Omental fat pad (tissue), 3 donors: ENCODE measurements at regions not wholly inside any gene's neighbourhood (a gene's known extent, or its start where the extent isn't known, plus 50 kb on each side); places are given as distances from the start of the nearest gene placed in this dataset.
"Not testable (repeated sequence)": the region's sequence is repeated elsewhere in the genome, so short reads cannot be mapped to it uniquely, and the experiment has no call there.

ENCODE experiments used
- ATAC-seq: fragments of 150-250 bp; one replicate; pipeline ENCODE4 v1.9.1; 2016; ENCODE audit warnings: mild to moderate bottlenecking, moderate library complexity; ENCODE audit not compliant: low FRiP score
- DNase-seq: peaks from one replicate; pipeline ENCODE4 v3.0.0-alpha.2; 2019; ENCODE audit warnings: low spot score
- TF ChIP-seq, protein P1 (sequence below), 3 donors: fragments of 450-650 bp; IDR thresholded peaks; one replicate each; pipeline ENCODE4 v1.5.1; 2016 to 2017; ENCODE audit warnings: antibody characterized with exemption in 3 of 3, mild to moderate bottlenecking in 3 of 3, moderate library complexity in 2 of 3

DNA sequence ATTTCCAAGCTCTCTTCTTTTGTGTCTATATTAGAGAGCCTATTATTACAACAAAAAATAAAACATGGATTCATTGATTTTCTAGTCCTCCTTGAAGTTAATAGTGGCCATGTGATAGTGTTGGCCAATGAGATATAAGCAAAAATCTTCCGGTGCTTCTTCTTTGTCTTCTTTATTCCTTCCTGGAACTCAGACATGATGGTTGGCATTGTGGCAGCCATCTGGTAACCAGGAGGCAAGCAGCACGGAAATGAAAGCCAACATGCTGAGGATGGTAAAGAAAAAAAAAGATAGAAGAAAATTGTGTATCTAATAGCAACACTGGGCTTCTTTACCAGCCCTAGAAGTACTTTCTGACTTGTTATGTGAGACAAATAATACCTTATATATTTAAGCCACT is 50.8 kb upstream of the SEL1L start:
- ATAC-seq (no peak), DNase-seq (no peak)
- TF ChIP-seq, protein P1, sequence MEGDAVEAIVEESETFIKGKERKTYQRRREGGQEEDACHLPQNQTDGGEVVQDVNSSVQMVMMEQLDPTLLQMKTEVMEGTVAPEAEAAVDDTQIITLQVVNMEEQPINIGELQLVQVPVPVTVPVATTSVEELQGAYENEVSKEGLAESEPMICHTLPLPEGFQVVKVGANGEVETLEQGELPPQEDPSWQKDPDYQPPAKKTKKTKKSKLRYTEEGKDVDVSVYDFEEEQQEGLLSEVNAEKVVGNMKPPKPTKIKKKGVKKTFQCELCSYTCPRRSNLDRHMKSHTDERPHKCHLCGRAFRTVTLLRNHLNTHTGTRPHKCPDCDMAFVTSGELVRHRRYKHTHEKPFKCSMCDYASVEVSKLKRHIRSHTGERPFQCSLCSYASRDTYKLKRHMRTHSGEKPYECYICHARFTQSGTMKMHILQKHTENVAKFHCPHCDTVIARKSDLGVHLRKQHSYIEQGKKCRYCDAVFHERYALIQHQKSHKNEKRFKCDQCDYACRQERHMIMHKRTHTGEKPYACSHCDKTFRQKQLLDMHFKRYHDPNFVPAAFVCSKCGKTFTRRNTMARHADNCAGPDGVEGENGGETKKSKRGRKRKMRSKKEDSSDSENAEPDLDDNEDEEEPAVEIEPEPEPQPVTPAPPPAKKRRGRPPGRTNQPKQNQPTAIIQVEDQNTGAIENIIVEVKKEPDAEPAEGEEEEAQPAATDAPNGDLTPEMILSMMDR (IDR thresholded peaks at IDR 0.05): no peak

DNA sequence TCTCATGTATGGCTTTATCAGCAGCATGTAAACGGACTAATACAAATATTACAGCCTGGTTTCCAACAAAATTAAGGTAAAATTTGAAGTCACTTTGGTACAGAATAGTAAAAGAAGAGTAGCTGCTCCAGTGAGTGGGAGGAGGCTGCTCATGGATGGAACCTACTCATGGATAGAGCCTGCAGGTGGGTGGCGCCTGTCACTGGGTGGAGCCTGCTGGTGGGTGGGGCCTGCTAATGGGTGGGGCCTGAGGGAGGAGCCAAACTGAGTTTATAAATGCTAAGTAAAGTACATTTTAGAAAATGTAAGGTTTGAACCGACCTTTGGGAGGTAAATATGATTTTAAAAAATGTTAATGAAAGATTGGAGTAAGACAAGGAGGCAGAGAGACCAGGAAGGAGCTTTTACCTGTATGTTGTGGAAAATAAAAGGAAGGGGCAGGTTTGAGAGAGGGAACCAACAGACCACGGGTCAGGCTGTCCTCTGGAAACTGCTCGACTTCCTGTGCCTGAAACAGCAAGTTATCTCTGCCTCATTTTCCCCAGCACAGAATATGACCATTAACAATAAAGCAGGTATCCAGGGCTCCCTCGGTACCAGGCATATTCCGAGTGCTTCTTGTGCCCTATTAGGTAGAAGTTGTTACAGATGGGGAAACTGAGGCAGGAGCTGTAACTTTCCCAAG is 55.9 kb upstream of the SEL1L start:
- DNase-seq (no peak), ATAC-seq (no peak)
- TF ChIP-seq, protein P1 (IDR thresholded peaks at IDR 0.05): no peak

DNA sequence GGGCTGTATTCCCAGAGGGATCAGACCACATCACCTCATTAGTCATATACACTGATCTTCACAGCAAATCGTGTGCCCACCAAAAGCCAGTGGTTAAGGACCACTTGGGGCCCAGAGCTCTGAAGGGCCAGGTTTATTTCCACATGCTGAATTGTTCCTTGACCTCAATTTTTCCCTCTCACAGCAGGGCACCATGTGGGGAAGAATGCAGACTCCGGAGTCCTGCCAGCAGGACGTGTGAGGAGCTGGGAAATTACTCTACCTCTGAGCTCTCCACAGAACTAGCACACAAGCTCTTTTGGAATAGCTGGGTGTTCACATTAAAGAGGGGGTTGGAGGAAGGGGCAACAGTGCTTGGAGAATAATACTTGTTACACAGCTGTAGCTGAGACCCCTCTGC is 57.6 kb upstream of the SEL1L start:
- ATAC-seq: no peak

DNA sequence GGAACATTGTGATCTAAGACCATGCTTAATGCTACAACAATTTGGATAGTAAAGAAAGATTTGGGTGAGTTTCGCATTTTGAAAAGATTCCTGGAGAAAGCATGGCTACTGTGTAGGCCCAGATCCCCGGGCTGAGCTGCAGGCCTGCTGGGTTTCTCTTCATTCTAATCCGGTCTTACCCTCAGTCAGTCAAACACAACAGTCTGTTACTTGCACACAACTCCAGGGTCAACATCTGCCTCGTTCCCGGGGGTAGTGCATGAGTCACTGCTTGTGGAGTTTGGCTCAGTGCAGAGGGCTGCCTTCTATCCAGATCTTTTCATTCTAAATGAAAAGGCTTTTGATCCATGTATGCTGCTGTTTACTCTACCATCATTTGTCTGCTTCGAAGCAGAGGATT is 60.4 kb upstream of the SEL1L start:
- DNase-seq (no peak), ATAC-seq (no peak)
- TF ChIP-seq, protein P1 (IDR thresholded peaks at IDR 0.05): no peak

More for the DNA sequence above, 57.6 kb upstream of the SEL1L start:
- TF ChIP-seq, protein P1 (IDR thresholded peaks at IDR 0.05): no peak
- DNase-seq: no peak

DNA sequence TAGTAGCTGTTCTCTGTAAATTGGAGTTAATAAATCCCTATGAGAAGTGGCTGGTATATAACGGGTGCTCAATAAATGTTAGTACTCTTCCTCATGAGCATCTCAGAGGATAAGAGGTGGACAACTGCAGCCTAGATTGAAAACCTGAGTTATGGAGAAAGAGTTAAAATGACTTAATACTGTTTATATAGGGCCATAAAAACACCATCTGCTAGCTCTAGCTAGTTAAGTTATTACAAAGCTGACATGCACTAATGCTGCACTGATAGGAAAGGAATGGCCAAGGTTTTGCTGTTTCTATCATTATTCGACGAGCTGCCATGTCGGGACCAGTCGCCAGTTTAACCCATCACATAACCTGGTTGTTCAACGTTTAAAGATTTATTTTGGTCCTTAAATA is 72.0 kb upstream of the SEL1L start:
- DNase-seq: no peak
- ATAC-seq: no peak
- TF ChIP-seq, protein P1 (IDR thresholded peaks at IDR 0.05): no peak

DNA sequence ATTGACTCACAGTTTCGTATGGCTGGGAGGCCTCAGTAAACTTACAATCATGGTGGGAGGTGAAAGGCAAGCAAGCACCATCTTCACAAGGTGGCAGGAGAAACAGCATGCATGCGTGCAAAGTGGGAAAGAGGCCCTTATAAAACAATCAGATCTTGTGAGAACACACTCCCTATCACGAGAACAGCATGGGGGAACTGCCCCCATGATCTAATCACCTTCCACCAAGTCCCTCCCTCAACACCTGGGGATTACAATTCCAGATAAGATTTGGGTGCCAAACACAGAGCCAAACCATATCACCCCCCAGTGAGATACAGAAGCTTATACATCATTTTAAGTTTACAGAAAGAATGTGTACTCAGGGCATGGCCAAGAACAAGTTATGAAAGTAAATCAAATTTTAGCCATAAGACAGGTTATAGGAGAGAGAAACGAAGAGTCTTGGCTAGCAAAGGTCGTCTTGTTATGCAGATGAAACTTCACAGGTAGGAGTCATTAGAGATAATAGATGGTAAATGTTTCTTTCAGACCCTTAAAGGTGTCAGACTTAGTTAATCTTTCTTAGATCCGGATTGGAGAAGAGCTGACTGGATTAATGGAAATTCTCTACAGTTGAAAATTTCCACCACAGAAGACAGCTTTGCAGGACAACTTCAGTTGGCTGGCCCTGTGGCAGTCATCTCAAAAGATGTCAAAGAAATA is 79.8 kb upstream of the SEL1L start:
- ATAC-seq: no peak
- DNase-seq: no peak
- TF ChIP-seq, protein P1 (IDR thresholded peaks at IDR 0.05): no peak

DNA sequence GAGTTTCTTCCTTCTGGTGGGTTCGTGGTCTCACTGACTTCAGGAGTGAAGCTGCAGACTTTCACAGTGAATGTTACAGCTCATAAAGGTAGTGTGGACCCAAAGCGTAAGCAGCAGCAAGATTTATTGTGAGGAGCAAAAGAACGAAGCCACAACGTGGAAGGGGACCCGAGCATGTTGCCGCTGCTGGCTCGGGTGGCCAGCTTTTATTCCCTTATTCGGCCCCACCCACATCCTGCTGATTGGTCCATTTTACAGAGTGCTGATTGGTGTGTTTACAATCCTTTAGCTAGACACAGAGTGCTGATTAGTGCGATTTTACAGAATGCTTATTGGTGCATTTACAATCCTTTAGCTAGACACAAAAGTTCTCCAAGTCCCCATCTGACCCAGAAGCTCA is 80.6 kb upstream of the SEL1L start:
- not testable (repeated sequence) for DNase-seq, ATAC-seq
